Astrocyte (in vitro differentiated cells and primary cell): ENCODE measurements at regions not wholly inside any gene's neighbourhood (a gene's known extent, or its start where the extent isn't known, plus 50 kb on each side); places are given as distances from the start of the nearest gene placed in this dataset.
A peak's percentile ranks its signal among the peaks of the same experiment; 100 is the strongest.

Experiments
- DNase-seq: peaks from one replicate; pipeline ENCODE4 v3.0.0-alpha.2; 2010; ENCODE audit warnings: low read depth
- FAIRE-seq: peaks from 2 replicates; lab custom pipeline; 2011; peaks lifted over from hg19 to GRCh38; lab: Jason Lieb, UNC
- H2AFZ ChIP-seq: 2 replicates; pipeline ENCODE4 v1.6.0; 2012; ENCODE audit warnings: low read depth, low read length, inconsistent platforms
- H3K27ac ChIP-seq: 2 replicates; pipeline ENCODE4 v1.5.1; 2011; ENCODE audit warnings: low read depth, low read length, inconsistent platforms
- H3K27me3 ChIP-seq: 2 replicates; pipeline ENCODE4 v1.6.0; 2011; ENCODE audit warnings: low read length, inconsistent platforms; ENCODE audit not compliant: insufficient read depth
- H3K36me3 ChIP-seq: 2 replicates; pipeline ENCODE4 v1.5.1; 2011; ENCODE audit warnings: low read length, inconsistent platforms; ENCODE audit not compliant: insufficient read depth
- H3K4me1 ChIP-seq: 2 replicates; pipeline ENCODE4 v1.5.1; 2011; ENCODE audit warnings: low read length, inconsistent platforms; ENCODE audit not compliant: insufficient read depth
- H3K4me2 ChIP-seq: 2 replicates; pipeline ENCODE4 v1.6.0; 2012; ENCODE audit warnings: low read length, inconsistent platforms
- H3K4me3 ChIP-seq: 2 replicates; pipeline ENCODE4 v1.5.1; 2011; ENCODE audit warnings: low read depth, mild to moderate bottlenecking, low read length, inconsistent platforms; ENCODE audit not compliant: insufficient read depth
- H3K79me2 ChIP-seq: 2 replicates; pipeline ENCODE4 v1.6.0; 2012; ENCODE audit warnings: mild to moderate bottlenecking, low read length, inconsistent platforms; ENCODE audit not compliant: insufficient read depth
- H3K9ac ChIP-seq: 2 replicates; pipeline ENCODE4 v1.6.0; 2012; ENCODE audit warnings: mild to moderate bottlenecking, low read length, inconsistent platforms
- H3K9me3 ChIP-seq: 2 replicates; pipeline ENCODE4 v1.5.1; 2012; ENCODE audit warnings: low read depth, mild to moderate bottlenecking, low read length, inconsistent platforms; ENCODE audit not compliant: insufficient read depth
- H4K20me1 ChIP-seq: 2 replicates; pipeline ENCODE4 v1.6.0; 2012; ENCODE audit warnings: low read length, inconsistent platforms; ENCODE audit not compliant: insufficient read depth
- H3K27ac Mint-ChIP-seq: one replicate; pipeline ENCODE4 v1.8.0; 2021; ENCODE audit warnings: mild to moderate bottlenecking, mixed read lengths; ENCODE audit not compliant: unreplicated experiment
- H3K27me3 Mint-ChIP-seq: one replicate; pipeline ENCODE4 v1.8.0; 2021; ENCODE audit warnings: low read depth, mixed read lengths; ENCODE audit not compliant: unreplicated experiment
- H3K36me3 Mint-ChIP-seq: one replicate; pipeline ENCODE4 v1.8.0; 2021; ENCODE audit warnings: low read depth, mixed read lengths; ENCODE audit not compliant: unreplicated experiment
- H3K4me1 Mint-ChIP-seq: one replicate; pipeline ENCODE4 v1.8.0; 2021; ENCODE audit warnings: low read depth, mixed read lengths; ENCODE audit not compliant: unreplicated experiment
- H3K4me3 Mint-ChIP-seq: one replicate; pipeline ENCODE4 v1.8.0; 2021; ENCODE audit warnings: mild to moderate bottlenecking, moderate library complexity, mixed read lengths; ENCODE audit not compliant: unreplicated experiment
- H3K9me3 Mint-ChIP-seq: one replicate; pipeline ENCODE4 v1.8.0; 2021; ENCODE audit warnings: mild to moderate bottlenecking, mixed read lengths; ENCODE audit not compliant: unreplicated experiment
- CTCF ChIP-seq: IDR thresholded peaks from 2 replicates; pipeline ENCODE4 v1.5.1; 2011; ENCODE audit warnings: low read depth, mild to moderate bottlenecking, inconsistent platforms, low read length, moderate library complexity; ENCODE audit not compliant: insufficient read depth
- EZH2 ChIP-seq: IDR thresholded peaks from 2 replicates; pipeline ENCODE4 v1.6.1; 2012; ENCODE audit warnings: mild to moderate bottlenecking, low read length, inconsistent platforms; ENCODE audit not compliant: insufficient read depth

- Histone ChIP-seq H3K4me3 (no peak overlapping the region), H2AFZ (no peak overlapping the region), H4K20me1 (no peaks in the 10 kb centered on the region), H3K9me3 (no peaks in the 10 kb centered on the region), H3K36me3 (no peaks in the 10 kb centered on the region), H3K27me3 (no peaks in the 10 kb centered on the region), H3K4me2 (no peak overlapping the region), H3K27ac (no peak overlapping the region), H3K9ac (no peak overlapping the region), H3K79me2 (no peaks in the 10 kb centered on the region), H3K4me1 (no peaks in the 10 kb centered on the region)
- H3K9me3 Mint-ChIP-seq = no peaks in the 10 kb centered on the region
- H3K27ac Mint-ChIP-seq = no peak overlapping the region
- FAIRE-seq = peak; percentile 88
- H3K4me1 Mint-ChIP-seq = no peaks in the 10 kb centered on the region
- H3K27me3 Mint-ChIP-seq = no peaks in the 10 kb centered on the region
- no peaks in the 10 kb centered on the region for H3K36me3 Mint-ChIP-seq
- no peak overlapping the region for H3K4me3 Mint-ChIP-seq
- DNase-seq = no peak
- TF ChIP-seq CTCF (no peak), EZH2 (no peak)
Observed at GRCh38 chrX:8921615-8922014, 112.3 kb downstream of the FAM9B start.

- Mint-ChIP-seq H3K36me3 (no peaks in the 10 kb centered on the region), H3K4me3 (no peak overlapping the region), H3K27ac (no peak overlapping the region), H3K27me3 (no peaks in the 10 kb centered on the region), H3K4me1 (no peaks in the 10 kb centered on the region), H3K9me3 (no peaks in the 10 kb centered on the region)
- no peak for TF ChIP-seq EZH2
- TF ChIP-seq CTCF = no peak
- Histone ChIP-seq H4K20me1 (no peaks in the 10 kb centered on the region), H3K9me3 (no peaks in the 10 kb centered on the region), H3K4me1 (no peaks in the 10 kb centered on the region), H3K27me3 (no peaks in the 10 kb centered on the region), H3K27ac (no peak overlapping the region), H3K4me2 (no peak overlapping the region), H3K4me3 (no peak overlapping the region), H3K79me2 (no peaks in the 10 kb centered on the region), H3K36me3 (no peaks in the 10 kb centered on the region), H2AFZ (no peak overlapping the region), H3K9ac (no peak overlapping the region)
- FAIRE-seq (no peak), DNase-seq (no peak)
Observed at GRCh38 chrX:8919801-8920200, 114.1 kb downstream of the FAM9B start.

- peaks cover 3% of the 10 kb centered on the region for H3K27me3 Mint-ChIP-seq
- FAIRE-seq (no peak), DNase-seq (no peak)
- Histone ChIP-seq H3K27ac (no peak overlapping the region), H2AFZ (no peak overlapping the region), H3K9me3 (no peaks in the 10 kb centered on the region), H3K36me3 (no peaks in the 10 kb centered on the region), H3K27me3 (no peaks in the 10 kb centered on the region), H3K9ac (no peak overlapping the region), H3K4me3 (no peak overlapping the region), H3K4me2 (no peak overlapping the region), H3K4me1 (no peaks in the 10 kb centered on the region), H3K79me2 (no peaks in the 10 kb centered on the region), H4K20me1 (no peaks in the 10 kb centered on the region)
- H3K4me1 Mint-ChIP-seq = no peaks in the 10 kb centered on the region
- TF ChIP-seq CTCF = no peak
- no peak for TF ChIP-seq EZH2
- no peak overlapping the region for H3K4me3 Mint-ChIP-seq
- no peaks in the 10 kb centered on the region for H3K36me3 Mint-ChIP-seq
- no peaks in the 10 kb centered on the region for H3K9me3 Mint-ChIP-seq
- no peak overlapping the region for H3K27ac Mint-ChIP-seq
Observed at GRCh38 chrX:8916697-8917096, 115.5 kb upstream of the FAM9A start.
